Hindlimb muscle (tissue), 1 donor: ENCODE measurements at regions not wholly inside any gene's neighbourhood (a gene's known extent, or its start where the extent isn't known, plus 50 kb on each side); places are given as distances from the start of the nearest gene placed in this dataset.
"Not testable (repeated sequence)": the region's sequence is repeated elsewhere in the genome, so short reads cannot be mapped to it uniquely, and the experiment has no call there.

Experiments used
- DNase-seq: peaks from one replicate; pipeline ENCODE4 v3.0.0-alpha.2; 2013

DNA sequence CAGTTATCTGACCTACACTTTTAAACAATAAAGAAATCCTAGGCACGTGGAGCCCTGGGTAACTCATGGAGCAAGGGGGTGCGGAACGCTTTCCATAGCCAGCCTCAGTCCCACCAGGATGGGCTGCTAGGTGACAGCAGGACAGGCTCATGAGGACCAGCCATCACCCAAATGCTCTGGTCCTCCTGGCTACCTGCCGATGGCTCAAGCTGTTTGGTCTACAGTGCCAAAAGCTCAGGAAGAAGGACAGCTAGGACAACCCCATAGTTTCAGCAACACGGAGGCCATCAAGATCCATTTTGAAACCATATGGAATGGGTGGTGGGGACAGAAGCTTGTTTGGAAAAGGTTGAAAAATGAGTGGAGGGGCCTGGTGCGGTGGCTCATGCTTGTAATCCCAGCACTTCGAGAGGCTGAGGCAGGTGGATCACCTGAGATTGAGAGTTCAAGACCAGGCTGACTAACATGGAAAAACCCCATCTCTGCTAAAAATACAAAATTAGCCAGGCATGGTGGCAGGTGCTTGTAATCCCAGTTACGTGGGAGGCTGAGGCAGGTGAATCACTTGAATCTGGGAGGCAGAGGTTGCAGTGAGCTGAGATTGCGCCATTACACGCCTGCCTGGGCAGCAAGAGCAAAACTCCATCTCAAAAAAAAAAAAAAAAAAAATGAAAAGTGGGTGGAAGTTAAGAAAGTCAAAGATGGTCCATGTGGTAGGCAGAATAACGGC is 93.7 kb upstream of the ALDH3B2 start:
- not testable (repeated sequence) for DNase-seq

DNA sequence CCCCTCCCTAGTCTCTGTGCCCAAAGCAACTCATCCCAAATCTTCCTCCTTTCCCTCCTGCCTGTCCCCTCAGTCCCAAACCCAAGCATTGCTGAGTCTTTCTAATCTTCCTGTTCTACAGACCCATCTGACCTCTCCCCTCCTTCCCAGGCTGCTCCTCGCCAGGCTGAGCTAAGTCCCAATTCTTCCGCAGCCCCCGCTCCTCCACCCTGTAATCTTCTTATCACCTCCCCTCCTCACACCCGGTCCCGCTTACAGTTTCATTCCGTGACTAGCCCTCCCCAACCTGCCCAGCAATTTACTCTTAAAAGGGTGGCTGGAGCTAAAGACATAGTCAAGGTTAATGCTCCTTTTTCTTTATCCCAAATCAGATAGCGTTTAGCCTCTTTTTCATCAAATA is 86.8 kb upstream of the ALDH3B2 start:
- DNase-seq = not testable (repeated sequence)

DNA sequence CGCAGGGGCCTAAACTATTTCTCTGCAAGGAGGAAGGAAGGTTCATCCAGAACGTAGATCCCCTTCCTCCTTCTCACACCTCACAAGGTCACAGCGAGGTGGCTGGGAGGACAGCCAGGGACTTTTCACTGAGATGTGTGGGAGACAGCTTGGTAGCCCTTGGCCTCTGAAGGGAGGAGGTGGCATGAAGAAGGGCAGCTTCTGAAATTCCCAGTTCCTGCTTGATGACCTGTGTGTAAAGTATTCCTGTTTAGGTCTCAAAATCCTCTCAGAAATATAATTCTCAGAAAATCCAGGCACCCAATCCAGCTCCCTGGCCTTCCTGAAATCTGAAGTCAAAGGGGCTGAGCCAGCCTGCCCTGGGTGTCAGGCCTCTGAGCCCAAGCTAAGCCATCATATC is 84.9 kb upstream of the ALDH3B2 start:
- not testable (repeated sequence) for DNase-seq

DNA sequence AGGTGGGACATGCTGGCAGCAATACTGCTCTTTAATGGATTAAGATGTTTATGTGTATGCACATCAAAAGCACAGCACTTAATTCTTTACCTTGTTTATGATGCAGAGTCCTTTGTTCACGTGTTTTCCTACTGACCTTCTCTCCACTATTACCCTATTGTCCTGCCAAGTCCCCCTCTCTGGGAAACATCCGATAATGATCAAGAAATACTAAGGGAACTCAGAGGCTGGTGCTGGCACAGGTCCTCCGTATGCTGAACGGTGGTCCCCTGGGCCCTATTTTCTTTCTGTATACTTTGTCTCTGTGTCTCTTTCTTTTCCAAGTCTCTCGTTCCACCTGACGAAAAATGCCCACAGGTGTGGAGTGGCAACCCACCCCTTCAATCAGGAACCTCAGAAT is 84.0 kb upstream of the ALDH3B2 start:
- not testable (repeated sequence) for DNase-seq

DNA sequence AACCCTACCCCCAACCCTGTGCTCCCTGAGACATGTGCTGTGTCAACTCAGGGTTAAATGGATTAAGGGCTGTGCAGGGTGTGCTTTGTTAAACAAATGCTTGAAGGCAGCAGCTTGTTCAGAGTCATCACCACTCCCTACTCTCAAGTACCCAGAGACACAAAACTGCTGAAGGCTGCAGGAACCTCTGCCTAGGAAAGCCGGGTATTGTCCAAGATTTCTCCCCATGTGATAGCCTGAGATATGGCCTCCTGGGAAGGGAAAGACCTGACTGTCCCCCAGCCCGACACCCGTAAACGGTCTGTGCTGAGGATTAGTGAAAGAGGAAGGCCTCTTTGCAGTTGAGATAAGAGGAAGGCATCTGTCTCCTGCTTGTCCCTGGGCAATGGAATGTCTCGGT is 83.6 kb upstream of the ALDH3B2 start:
- not testable (repeated sequence) for DNase-seq

DNA sequence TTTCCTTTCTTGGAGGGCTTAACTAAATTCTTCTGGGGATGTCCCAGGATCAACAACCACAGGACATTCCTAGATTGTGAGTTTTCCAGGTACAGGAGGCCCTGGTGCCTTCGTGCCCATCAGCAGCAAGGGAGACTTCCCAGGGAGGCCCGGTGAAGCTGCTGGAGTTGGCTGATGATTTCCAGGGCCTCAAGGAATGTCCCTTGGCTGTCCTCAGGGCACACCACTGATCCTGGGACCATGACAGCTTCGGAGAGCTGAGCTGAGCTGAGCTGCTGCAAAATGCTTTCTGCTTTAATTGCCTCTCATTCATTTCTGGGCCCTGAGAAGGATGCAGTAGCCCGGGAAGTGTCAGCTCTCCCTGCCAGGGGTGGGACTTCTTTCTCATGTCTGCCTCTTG is 79.4 kb upstream of the ALDH3B2 start:
- DNase-seq = not testable (repeated sequence)

DNA sequence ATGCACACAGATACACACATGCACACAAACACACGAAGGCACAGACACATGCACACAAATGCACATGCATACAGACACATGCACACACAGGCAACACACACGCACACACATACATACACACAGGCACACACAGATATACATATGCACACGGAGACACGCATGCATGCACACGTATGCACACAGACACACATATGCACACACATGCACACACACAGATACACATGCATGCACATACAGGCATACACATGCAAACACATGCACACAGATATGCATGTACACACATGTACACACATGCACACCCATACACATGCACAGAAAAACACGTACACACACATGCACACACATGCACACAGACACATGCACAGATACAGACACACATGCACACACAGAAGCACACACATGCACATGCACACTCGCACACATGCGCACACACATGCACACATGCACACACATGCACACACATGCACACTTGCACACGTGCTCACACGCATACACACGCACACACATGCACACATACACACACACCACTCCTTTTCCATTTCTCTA is 70.8 kb upstream of the ALDH3B2 start:
- no peak for DNase-seq

DNA sequence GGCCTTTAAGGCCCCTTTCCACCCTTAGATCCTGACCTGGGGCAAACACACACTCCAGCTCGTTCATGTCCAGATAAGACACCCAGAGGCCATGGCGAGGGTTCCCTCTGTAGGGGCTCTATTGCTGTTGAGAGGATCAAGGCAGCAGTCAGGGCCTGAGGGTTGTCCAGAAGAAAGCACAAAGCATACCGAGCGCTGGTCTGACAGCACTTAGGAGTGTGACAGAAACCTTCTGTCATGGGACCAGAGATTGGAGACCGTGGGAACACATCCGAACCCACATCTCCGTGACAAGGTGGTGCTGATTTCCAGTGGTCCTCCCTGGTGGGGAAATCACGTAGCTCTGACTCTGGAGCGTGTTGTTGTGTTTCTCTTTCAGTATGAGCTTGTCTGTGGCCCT is 69.8 kb upstream of the ALDH3B2 start:
- DNase-seq = not testable (repeated sequence)

DNA sequence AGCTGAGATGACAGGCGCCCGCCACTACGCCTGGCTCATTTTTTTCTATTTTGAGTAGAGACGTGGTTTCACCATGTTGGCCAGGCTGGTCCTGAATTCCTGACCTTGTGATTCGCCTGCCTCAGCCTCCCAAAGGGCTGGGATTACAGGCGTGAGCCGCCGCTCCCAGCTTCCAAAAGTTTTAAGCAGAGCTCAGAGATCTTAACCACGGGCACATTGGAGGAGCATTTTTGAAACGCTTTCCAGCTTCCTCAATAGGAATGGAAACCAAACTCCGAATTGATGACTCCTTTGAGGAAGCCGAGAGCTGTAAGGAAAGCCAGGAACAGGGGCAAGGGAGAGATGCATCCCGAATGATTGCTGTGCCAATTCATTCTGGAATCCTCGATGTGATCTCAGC is 63.8 kb upstream of the ALDH3B2 start:
- DNase-seq = not testable (repeated sequence)

DNA sequence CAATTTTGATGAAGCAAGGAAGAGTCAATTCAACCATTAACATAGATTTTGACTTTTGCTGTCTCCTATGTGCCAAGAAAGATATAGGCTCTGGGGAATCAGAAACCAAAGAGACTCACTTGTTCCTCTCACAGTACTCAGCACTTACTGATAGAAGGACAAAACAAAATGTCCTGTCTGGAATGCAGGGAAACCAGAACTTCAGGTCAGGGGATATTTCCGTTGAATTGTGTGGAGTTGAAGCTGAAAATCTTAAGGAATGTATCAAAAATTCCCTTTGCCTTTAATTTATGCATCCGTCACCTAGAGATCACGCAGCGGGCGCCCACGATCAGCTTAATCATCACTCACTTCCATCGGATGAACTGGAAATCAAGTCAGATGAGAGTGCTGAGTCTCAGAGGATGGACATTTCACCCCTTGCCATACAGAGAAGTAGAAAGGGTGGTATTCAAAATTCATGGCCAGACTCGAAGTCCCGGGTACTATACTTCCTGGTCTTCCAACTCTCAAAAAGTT is 63.2 kb upstream of the ALDH3B2 start:
- DNase-seq = not testable (repeated sequence)

DNA sequence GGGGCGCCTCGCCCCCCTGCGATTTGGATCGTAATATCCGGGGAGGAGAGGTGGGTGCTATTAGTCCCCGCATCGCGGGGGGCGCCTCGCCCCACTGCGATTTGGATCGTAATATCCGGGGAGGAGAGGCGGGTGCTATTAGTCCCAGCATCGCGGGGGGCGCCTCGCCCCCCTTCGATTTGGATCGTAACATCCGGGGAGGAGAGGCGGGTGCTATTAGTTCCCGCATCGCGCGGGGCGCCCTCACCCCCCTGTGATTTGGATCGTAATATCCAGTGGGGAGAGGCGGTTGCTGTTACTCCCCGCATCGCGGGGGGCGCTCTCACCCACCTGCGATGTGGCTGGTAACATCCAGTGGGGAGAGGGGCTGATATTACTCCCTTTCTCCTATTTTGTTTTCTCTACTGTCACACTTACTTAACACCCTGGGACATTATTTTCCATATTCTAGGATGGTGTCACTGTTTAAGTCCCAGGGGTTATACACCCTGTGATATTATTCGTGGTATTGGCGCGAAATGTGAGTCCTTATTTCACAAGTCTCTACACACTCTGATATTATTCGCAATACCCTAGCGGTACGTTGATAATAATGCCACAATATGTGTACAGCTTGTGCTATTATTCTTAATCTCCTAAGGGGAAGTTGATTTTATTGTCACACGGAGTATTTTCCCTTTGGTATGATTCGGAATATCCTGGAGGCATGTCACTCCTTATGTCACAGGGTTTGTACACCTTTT is 57.8 kb upstream of the ALDH3B2 start:
- DNase-seq = no peak

DNA sequence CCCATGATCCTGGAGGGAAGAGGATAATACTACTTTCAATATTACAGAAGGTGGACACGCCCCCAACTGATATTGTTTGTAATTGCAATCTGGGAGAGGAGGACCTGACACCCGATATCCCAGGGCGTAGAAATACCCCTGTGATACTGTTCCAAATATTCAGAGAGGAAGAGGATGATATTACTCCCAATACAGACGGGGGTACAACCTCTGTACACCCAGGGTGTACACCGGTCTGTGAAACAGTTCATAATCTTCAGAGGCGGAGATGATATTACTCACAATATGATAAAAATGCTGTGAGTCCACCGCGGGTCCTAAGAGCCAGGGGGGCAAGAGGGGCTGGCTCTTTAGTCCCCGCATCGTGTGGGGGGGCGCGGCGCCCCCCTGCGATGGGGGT is 57.2 kb upstream of the ALDH3B2 start:
- DNase-seq = no peak

DNA sequence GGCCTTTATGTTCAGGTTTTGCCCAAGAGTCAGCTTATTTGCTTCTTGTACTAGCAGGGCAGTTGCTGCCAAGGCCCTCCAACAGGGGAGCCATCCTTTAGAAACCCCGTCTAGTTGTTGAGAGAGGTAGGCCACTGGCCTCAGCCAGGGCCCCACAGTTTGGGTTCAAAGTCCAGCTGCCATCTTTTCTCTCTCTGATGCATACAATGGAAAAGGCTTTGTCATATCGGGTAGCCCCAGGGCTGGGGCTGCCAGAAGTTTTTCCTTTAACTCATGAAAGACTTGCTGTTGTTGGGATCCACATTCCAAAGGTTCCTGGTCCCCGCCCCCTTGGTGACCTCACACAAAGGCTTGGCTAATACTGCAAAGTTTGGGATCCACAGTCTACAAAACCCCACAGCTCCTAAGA is 53.7 kb upstream of the ALDH3B2 start:
- not testable (repeated sequence) for DNase-seq

DNA sequence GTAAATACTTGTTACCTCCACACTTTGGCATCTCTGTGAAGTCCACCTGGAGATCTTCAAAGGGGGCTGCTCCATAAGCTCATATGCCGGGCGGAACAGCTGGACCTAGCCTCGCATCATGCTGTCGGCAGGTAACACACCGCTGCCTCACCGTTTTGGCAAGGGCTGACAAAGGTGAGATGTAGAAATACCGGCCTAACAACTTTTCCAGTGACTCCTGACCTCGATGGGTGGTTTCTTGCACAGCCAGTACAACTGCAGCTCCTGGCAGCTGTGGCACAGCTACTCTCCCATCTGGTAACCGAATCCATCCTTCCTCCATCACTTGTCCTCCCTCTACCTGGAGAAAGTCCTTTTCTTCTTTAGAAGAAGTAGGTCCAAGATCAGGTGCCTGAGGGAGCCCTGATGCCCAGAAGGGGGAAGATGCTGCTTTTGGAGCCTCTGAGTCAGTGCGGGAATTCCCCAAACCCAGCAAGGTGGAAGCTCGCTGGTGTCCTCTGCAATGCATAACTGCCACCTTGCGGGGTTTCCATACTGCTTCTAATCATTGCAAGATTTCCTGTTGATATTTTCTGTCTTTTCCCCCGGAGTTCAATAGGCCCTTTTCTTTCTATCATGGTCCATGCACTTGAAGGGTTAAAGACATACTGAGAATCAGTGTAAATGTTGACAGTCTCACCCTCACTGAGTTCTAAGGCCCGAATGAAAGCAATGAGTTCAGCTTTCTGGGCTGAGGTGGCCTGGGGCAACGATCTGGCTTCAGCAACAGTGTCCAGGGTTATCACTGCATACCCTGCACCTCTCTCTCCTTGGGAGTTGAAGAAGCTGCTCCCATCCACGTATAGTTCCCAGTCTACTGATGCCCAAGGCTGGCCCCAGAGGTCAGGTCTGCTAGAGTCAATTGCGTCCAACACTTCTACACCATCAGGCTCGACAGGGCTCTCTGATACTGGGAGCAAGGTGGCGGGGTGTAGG is 52.9 kb upstream of the ALDH3B2 start:
- not testable (repeated sequence) for DNase-seq
